GM18873 (cell line): ENCODE measurements at regions not wholly inside any gene's neighbourhood (a gene's known extent, or its start where the extent isn't known, plus 50 kb on each side); places are given as distances from the start of the nearest gene placed in this dataset.
"Not testable (repeated sequence)": the region's sequence is repeated elsewhere in the genome, so short reads cannot be mapped to it uniquely, and the experiment has no call there.

Source experiments
- ATAC-seq: cut with Tn5 transposase; IDR thresholded peaks from one replicate; pipeline ENCODE4 v1.9.1; 2021; ENCODE audit warnings: mild to moderate bottlenecking, moderate library complexity, moderate number of reproducible peaks; ENCODE audit not compliant: unreplicated experiment, low FRiP score

GRCh38 chr9:1115370-1115769 lies 65.2 kb downstream of the DMRT2 start:
- ATAC-seq = no peak

GRCh38 chr9:1117439-1117838 lies 67.3 kb downstream of the DMRT2 start:
- no peak for ATAC-seq

- no peak for ATAC-seq
These were observed 70.5 kb downstream of the DMRT2 start for GRCh38 chr9:1120500-1121165.

- ATAC-seq = no peak
These were observed 75.6 kb downstream of the DMRT2 start for GRCh38 chr9:1125741-1126140.

GRCh38 chr9:1128046-1128445 lies 77.9 kb downstream of the DMRT2 start:
- ATAC-seq = no peak

- ATAC-seq = no peak
These were observed 79.2 kb downstream of the DMRT2 start for GRCh38 chr9:1129382-1129781.

GRCh38 chr9:1140057-1140456 lies 89.9 kb downstream of the DMRT2 start:
- no peak for ATAC-seq

- no peak for ATAC-seq
These were observed 101.5 kb downstream of the DMRT2 start for GRCh38 chr9:1151691-1152090.

GRCh38 chr9:1152171-1152570 lies 102.0 kb downstream of the DMRT2 start:
- no peak for ATAC-seq

- no peak for ATAC-seq
These were observed 104.6 kb downstream of the DMRT2 start for GRCh38 chr9:1154739-1155138.

- ATAC-seq = no peak
These were observed 105.4 kb downstream of the DMRT2 start for GRCh38 chr9:1155602-1156001.

GRCh38 chr9:1156794-1157550 lies 106.8 kb downstream of the DMRT2 start:
- ATAC-seq = no peak

GRCh38 chr9:1157836-1158235 lies 107.7 kb downstream of the DMRT2 start:
- no peak for ATAC-seq

GRCh38 chr9:1170918-1171317 lies 120.8 kb downstream of the DMRT2 start:
- ATAC-seq = no peak

- no peak for ATAC-seq
These were observed 121.4 kb downstream of the DMRT2 start for GRCh38 chr9:1171546-1171945.

- ATAC-seq = no peak
These were observed 123.1 kb downstream of the DMRT2 start for GRCh38 chr9:1173211-1173610.

- ATAC-seq = no peak
These were observed 123.8 kb downstream of the DMRT2 start for GRCh38 chr9:1173993-1174392.

GRCh38 chr9:1179366-1179765 lies 129.2 kb downstream of the DMRT2 start:
- ATAC-seq = no peak

GRCh38 chr9:1184146-1184545 lies 134.0 kb downstream of the DMRT2 start:
- ATAC-seq = no peak

- not testable (repeated sequence) for ATAC-seq
These were observed 137.0 kb downstream of the DMRT2 start for GRCh38 chr9:1187137-1187536.

- not testable (repeated sequence) for ATAC-seq
These were observed 145.5 kb downstream of the DMRT2 start for GRCh38 chr9:1195636-1196035.

GRCh38 chr9:1198085-1198484 lies 147.9 kb downstream of the DMRT2 start:
- no peak for ATAC-seq
